GM23338 (cell line): ENCODE measurements at regions not wholly inside any gene's neighbourhood (a gene's known extent, or its start where the extent isn't known, plus 50 kb on each side); places are given as distances from the start of the nearest gene placed in this dataset.

ENCODE experiments used
- EZH2 ChIP-seq: fragments of 200-600 bp; sonication (generic); IDR thresholded peaks from one replicate; pipeline ENCODE4 v1.8.0; 2017; ENCODE audit warnings: antibody characterized with exemption, mild to moderate bottlenecking, low read depth; ENCODE audit not compliant: unreplicated experiment
- EZH2phosphoT487 ChIP-seq: fragments of 200-600 bp; sonication (generic); IDR thresholded peaks from one replicate; pipeline ENCODE4 v1.8.1; 2018; ENCODE audit warnings: antibody characterized with exemption; ENCODE audit not compliant: unreplicated experiment
- POLR2AphosphoS5 ChIP-seq: IDR thresholded peaks from 2 replicates; pipeline ENCODE4 v1.6.1; 2016; ENCODE audit warnings: antibody characterized with exemption, low read depth
- TF ChIP-seq, protein P1 (sequence below), 2 experiments: fragments of 200-600 bp in 1 of 2; sonication (generic) in 1 of 2; conservative IDR thresholded peaks; 2 replicates each; pipeline versions ENCODE4 v1.5.1 to v1.6.1; 2016 to 2017; ENCODE audit warnings: antibody characterized with exemption in 2 of 2, low read depth in 2 of 2, mild to moderate bottlenecking in 2 of 2, moderate library complexity in 1 of 2

DNA sequence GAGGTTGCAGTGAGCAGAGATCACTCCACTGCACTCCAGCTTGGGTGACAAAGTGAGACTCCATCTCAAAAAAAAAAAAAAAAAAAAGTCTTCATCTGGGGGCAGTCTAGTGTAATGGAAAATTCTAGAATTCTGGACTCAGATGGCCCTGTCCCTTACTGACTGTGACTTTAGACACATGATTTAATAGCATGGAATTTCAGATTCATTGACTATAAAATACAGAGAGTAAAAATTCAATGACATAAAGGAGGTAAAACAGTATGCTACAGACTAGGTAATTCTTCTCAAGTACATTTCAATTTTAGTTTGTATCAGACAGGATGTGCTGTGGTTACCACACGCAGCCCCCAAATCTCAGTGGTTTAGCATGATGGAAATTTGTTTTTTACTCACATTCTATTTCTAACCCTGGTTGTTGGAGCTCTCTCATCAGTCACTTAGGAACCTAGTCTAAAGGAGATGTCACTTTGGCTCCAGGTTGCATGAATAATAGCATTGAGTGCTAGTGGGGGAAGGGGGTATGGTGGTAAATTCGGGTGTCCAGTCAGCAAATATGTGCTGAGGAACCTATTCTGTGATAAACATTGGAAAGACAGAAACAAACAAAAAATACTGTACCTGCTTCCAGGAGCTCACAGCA lies 444.0 kb downstream of the XYLT1 start:
- TF ChIP-seq, protein P1, sequence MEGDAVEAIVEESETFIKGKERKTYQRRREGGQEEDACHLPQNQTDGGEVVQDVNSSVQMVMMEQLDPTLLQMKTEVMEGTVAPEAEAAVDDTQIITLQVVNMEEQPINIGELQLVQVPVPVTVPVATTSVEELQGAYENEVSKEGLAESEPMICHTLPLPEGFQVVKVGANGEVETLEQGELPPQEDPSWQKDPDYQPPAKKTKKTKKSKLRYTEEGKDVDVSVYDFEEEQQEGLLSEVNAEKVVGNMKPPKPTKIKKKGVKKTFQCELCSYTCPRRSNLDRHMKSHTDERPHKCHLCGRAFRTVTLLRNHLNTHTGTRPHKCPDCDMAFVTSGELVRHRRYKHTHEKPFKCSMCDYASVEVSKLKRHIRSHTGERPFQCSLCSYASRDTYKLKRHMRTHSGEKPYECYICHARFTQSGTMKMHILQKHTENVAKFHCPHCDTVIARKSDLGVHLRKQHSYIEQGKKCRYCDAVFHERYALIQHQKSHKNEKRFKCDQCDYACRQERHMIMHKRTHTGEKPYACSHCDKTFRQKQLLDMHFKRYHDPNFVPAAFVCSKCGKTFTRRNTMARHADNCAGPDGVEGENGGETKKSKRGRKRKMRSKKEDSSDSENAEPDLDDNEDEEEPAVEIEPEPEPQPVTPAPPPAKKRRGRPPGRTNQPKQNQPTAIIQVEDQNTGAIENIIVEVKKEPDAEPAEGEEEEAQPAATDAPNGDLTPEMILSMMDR (conservative IDR thresholded peaks at IDR 0.05; ENCODE audit: low read depth in 2 of 2): no peak
- TF ChIP-seq EZH2 (no peak), POLR2AphosphoS5 (no peak), EZH2phosphoT487 (no peak)
